GM12872 (cell line): ENCODE measurements at regions not wholly inside any gene's neighbourhood (a gene's known extent, or its start where the extent isn't known, plus 50 kb on each side); places are given as distances from the start of the nearest gene placed in this dataset.

ENCODE experiments used
- CTCF ChIP-seq: IDR thresholded peaks from 3 replicates; pipeline ENCODE4 v1.5.1; 2011; ENCODE audit warnings: low read depth, mild to moderate bottlenecking, low read length, moderate library complexity; ENCODE audit not compliant: insufficient read depth

GRCh38 chr12:131263626-131264025 lies 309.9 kb downstream of the ADGRD1 start:
- TF ChIP-seq CTCF: no peak

GRCh38 chr12:131264635-131265034 lies 310.9 kb downstream of the ADGRD1 start:
- no peak for TF ChIP-seq CTCF

GRCh38 chr12:131266591-131267467 lies 313.1 kb downstream of the ADGRD1 start:
- no peak for TF ChIP-seq CTCF

- TF ChIP-seq CTCF: no peak
Measured at GRCh38 chr12:131267576-131267975, 313.9 kb downstream of the ADGRD1 start.

GRCh38 chr12:131269551-131269950 lies 315.8 kb downstream of the ADGRD1 start:
- no peak for TF ChIP-seq CTCF

- no peak for TF ChIP-seq CTCF
Measured at GRCh38 chr12:131271724-131272123, 318.0 kb downstream of the ADGRD1 start.

- TF ChIP-seq CTCF: no peak
Measured at GRCh38 chr12:131273291-131273845, 319.7 kb downstream of the ADGRD1 start.
